Bronchial epithelial cell (primary cell): ENCODE measurements at regions not wholly inside any gene's neighbourhood (a gene's known extent, or its start where the extent isn't known, plus 50 kb on each side); places are given as distances from the start of the nearest gene placed in this dataset.

Source experiments
- DNase-seq: peaks from one replicate; pipeline ENCODE4 v3.0.0-alpha.2; 2010; ENCODE audit warnings: low read depth
- FAIRE-seq: peaks from 2 replicates; lab custom pipeline; 2011; peaks lifted over from hg19 to GRCh38; lab: Jason Lieb, UNC
- H3K27me3 ChIP-seq: 2 replicates; pipeline ENCODE4 v1.5.1; 2011; ENCODE audit warnings: low read length; ENCODE audit not compliant: control insufficient read depth, insufficient read depth
- H3K36me3 ChIP-seq: 2 replicates; pipeline ENCODE4 v1.5.1; 2011; ENCODE audit warnings: low read length; ENCODE audit not compliant: control insufficient read depth, insufficient read depth
- H3K4me3 ChIP-seq: 2 replicates; pipeline ENCODE4 v1.5.1; 2011; ENCODE audit warnings: mild to moderate bottlenecking, low read depth, low read length, control low read depth
- TF ChIP-seq, protein P1 (sequence below): IDR thresholded peaks from 2 replicates; pipeline ENCODE4 v1.5.1; 2011; ENCODE audit warnings: mild to moderate bottlenecking, moderate library complexity, low read length, control low read depth, inconsistent platforms; ENCODE audit not compliant: insufficient read depth, severe bottlenecking

DNA sequence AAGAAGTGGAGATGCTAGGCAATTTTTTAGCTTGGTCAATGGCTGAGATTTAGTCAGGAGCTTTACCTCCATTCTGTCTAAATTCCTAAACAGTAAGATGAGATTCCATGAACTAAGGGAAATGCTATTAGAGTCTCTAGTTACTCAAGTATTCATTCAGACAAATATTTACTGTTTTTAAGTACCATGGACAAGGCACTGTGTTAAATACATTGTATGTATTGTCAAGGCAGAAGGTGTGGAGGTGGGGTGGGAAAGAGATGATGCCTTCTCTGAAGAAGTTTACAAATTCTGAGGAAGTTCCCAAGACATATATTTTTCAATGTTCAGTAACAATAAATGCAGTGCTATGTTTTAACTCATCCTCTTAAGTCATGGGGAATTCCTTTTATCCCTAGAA is 459.9 kb upstream of the NMUR2 start:
- DNase-seq: no peak
- Histone ChIP-seq H3K27me3 (no peaks in the 10 kb centered on the region), H3K4me3 (no peak overlapping the region), H3K36me3 (no peaks in the 10 kb centered on the region)
- FAIRE-seq: no peak
- TF ChIP-seq, protein P1, sequence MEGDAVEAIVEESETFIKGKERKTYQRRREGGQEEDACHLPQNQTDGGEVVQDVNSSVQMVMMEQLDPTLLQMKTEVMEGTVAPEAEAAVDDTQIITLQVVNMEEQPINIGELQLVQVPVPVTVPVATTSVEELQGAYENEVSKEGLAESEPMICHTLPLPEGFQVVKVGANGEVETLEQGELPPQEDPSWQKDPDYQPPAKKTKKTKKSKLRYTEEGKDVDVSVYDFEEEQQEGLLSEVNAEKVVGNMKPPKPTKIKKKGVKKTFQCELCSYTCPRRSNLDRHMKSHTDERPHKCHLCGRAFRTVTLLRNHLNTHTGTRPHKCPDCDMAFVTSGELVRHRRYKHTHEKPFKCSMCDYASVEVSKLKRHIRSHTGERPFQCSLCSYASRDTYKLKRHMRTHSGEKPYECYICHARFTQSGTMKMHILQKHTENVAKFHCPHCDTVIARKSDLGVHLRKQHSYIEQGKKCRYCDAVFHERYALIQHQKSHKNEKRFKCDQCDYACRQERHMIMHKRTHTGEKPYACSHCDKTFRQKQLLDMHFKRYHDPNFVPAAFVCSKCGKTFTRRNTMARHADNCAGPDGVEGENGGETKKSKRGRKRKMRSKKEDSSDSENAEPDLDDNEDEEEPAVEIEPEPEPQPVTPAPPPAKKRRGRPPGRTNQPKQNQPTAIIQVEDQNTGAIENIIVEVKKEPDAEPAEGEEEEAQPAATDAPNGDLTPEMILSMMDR: no peak

GRCh38 chr5:152869971-152870370 is 464.9 kb upstream of the NMUR2 start:
- FAIRE-seq (no peak), DNase-seq (no peak)
- TF ChIP-seq, protein P1: no peak
- H3K4me3 ChIP-seq: no peak overlapping the region
- no peaks in the 10 kb centered on the region for H3K36me3 ChIP-seq
- H3K27me3 ChIP-seq: no peaks in the 10 kb centered on the region

DNA sequence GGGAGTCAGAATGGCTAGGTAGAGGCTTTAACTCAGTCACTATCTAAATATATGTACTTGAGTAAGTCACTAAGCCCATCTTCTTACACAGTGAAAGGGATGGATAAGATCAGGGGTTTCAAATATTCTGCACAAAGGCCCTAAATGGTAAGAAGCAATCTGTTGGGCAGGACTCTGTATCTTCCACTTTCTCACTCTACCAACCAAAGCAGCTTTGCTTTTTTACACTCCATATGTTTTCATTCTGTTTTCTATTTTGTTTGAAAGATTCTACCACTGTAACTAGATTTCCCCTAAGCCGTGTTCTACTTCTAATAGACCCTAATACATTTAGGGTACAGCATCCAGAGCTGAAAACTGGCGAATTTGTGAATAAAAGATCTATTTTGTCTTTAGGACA is 477.5 kb upstream of the NMUR2 start:
- TF ChIP-seq, protein P1: no peak
- H3K36me3 ChIP-seq: no peaks in the 10 kb centered on the region
- no peak overlapping the region for H3K4me3 ChIP-seq
- H3K27me3 ChIP-seq: no peaks in the 10 kb centered on the region
- no peak for FAIRE-seq
- no peak for DNase-seq

- Histone ChIP-seq H3K27me3 (no peaks in the 10 kb centered on the region), H3K4me3 (no peak overlapping the region), H3K36me3 (no peaks in the 10 kb centered on the region)
- no peak for DNase-seq
- TF ChIP-seq, protein P1: no peak
- FAIRE-seq: no peak
Observed at GRCh38 chr5:152883066-152883775, 478.1 kb upstream of the NMUR2 start.

GRCh38 chr5:152884006-152884405 is 478.9 kb upstream of the NMUR2 start:
- Histone ChIP-seq H3K36me3 (no peaks in the 10 kb centered on the region), H3K27me3 (no peaks in the 10 kb centered on the region), H3K4me3 (no peak overlapping the region)
- FAIRE-seq (no peak), DNase-seq (no peak)
- TF ChIP-seq, protein P1: no peak

GRCh38 chr5:152900332-152900731 is 495.3 kb upstream of the NMUR2 start:
- Histone ChIP-seq H3K4me3 (no peak overlapping the region), H3K27me3 (no peaks in the 10 kb centered on the region), H3K36me3 (no peaks in the 10 kb centered on the region)
- no peak for FAIRE-seq
- TF ChIP-seq, protein P1: no peak
- no peak for DNase-seq
